DOHH2 (cell line): ENCODE measurements at regions not wholly inside any gene's neighbourhood (a gene's known extent, or its start where the extent isn't known, plus 50 kb on each side); places are given as distances from the start of the nearest gene placed in this dataset.

ENCODE experiments used
- EZH2phosphoT487 ChIP-seq: fragments of 200-600 bp; sonication (generic); IDR thresholded peaks from 2 replicates; pipeline ENCODE4 v1.6.1; 2017; ENCODE audit warnings: borderline replicate concordance, mild to moderate bottlenecking, antibody characterized with exemption, low read length, moderate library complexity, mixed read lengths
- TF ChIP-seq, protein P1 (sequence below): fragments of 200-600 bp; sonication (generic); IDR thresholded peaks from one replicate; pipeline ENCODE4 v1.5.1; 2014; ENCODE audit warnings: antibody characterized with exemption, mild to moderate bottlenecking, low read depth, low read length; ENCODE audit not compliant: poor library complexity, severe bottlenecking

DNA sequence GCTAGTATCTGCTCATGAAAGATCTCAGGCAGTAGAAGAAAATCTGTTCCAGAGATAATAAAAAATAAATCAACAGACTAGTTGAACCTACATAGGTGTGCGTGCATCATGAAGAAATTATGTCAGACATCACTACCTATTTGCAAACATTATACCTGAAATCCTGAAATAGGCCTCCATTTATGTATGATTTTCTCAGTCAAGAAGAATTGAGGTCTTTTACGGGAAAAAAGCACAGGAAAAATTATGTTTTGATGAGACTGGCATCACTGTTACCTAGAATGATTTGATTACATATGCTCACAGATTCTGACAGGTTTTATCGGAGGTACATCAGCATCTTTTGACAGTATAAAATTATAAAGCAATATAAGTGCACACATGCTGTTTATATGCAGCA lies 1570.5 kb upstream of the NUDT12 start:
- TF ChIP-seq, protein P1, sequence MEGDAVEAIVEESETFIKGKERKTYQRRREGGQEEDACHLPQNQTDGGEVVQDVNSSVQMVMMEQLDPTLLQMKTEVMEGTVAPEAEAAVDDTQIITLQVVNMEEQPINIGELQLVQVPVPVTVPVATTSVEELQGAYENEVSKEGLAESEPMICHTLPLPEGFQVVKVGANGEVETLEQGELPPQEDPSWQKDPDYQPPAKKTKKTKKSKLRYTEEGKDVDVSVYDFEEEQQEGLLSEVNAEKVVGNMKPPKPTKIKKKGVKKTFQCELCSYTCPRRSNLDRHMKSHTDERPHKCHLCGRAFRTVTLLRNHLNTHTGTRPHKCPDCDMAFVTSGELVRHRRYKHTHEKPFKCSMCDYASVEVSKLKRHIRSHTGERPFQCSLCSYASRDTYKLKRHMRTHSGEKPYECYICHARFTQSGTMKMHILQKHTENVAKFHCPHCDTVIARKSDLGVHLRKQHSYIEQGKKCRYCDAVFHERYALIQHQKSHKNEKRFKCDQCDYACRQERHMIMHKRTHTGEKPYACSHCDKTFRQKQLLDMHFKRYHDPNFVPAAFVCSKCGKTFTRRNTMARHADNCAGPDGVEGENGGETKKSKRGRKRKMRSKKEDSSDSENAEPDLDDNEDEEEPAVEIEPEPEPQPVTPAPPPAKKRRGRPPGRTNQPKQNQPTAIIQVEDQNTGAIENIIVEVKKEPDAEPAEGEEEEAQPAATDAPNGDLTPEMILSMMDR = no peak
- no peak for TF ChIP-seq EZH2phosphoT487
